SK-N-SH treated with all-trans-retinoic acid at 6 μM for 48 hours (cell line): ENCODE measurements at regions not wholly inside any gene's neighbourhood (a gene's known extent, or its start where the extent isn't known, plus 50 kb on each side); places are given as distances from the start of the nearest gene placed in this dataset.

Experiments
- ARNTL ChIP-seq: fragments of 450-650 bp; formaldehyde crosslinking; IDR thresholded peaks from 2 replicates; pipeline ENCODE4 v1.5.0; 2020; ENCODE audit warnings: low read depth, mild to moderate bottlenecking, moderate library complexity, borderline replicate concordance
- BACH2 ChIP-seq: fragments of 250-450 bp; sonication (Bioruptor Pico); IDR thresholded peaks from 2 replicates; pipeline ENCODE4 v1.9.0; 2021; ENCODE audit warnings: mild to moderate bottlenecking, borderline replicate concordance
- CREB5 ChIP-seq: fragments of 250-450 bp; sonication (Bioruptor Pico); IDR thresholded peaks from 2 replicates; pipeline ENCODE4 v1.5.1; 2020; ENCODE audit warnings: low read depth, mild to moderate bottlenecking, moderate library complexity
- CSDC2 ChIP-seq: fragments of 250-450 bp; sonication (Bioruptor Pico); IDR thresholded peaks from 2 replicates; pipeline ENCODE4 v1.5.0; 2020; ENCODE audit warnings: mild to moderate bottlenecking, moderate library complexity
- RARB ChIP-seq: fragments of 250-450 bp; sonication (Bioruptor Pico); IDR thresholded peaks from 2 replicates; pipeline ENCODE4 v1.8.0; 2021; ENCODE audit warnings: mild to moderate bottlenecking, moderate library complexity
- SNAI2 ChIP-seq: fragments of 250-450 bp; sonication (Bioruptor Pico); IDR thresholded peaks from 2 replicates; pipeline ENCODE4 v1.5.0; 2020; ENCODE audit warnings: mild to moderate bottlenecking, moderate library complexity
- TOX ChIP-seq: fragments of 250-450 bp; sonication (Bioruptor Pico); IDR thresholded peaks from 2 replicates; pipeline ENCODE4 v1.8.0; 2021; ENCODE audit warnings: mild to moderate bottlenecking, moderate library complexity, borderline replicate concordance
- TSHZ2 ChIP-seq: fragments of 250-450 bp; sonication (Bioruptor Pico); IDR thresholded peaks from 2 replicates; pipeline ENCODE4 v1.5.0; 2020; ENCODE audit warnings: mild to moderate bottlenecking, moderate library complexity
- ZC3H10 ChIP-seq: fragments of 250-450 bp; sonication (Bioruptor Pico); IDR thresholded peaks from 2 replicates; pipeline ENCODE4 v1.5.1; 2021; ENCODE audit warnings: mild to moderate bottlenecking, moderate library complexity
- ZFP3 ChIP-seq: fragments of 250-450 bp; sonication (Bioruptor Pico); IDR thresholded peaks from 2 replicates; pipeline ENCODE4 v1.5.0; 2020; ENCODE audit warnings: mild to moderate bottlenecking, moderate library complexity
- ZNF8 ChIP-seq: fragments of 450-650 bp; formaldehyde crosslinking; IDR thresholded peaks from 2 replicates; pipeline ENCODE4 v1.5.0; 2020; ENCODE audit warnings: mild to moderate bottlenecking, moderate library complexity
- TF ChIP-seq, protein P1 (sequence below): fragments of 250-450 bp; sonication (Bioruptor Pico); IDR thresholded peaks from 2 replicates; pipeline ENCODE4 v1.5.1; 2021; ENCODE audit warnings: mild to moderate bottlenecking, moderate library complexity
- TF ChIP-seq, protein P2 (sequence below): fragments of 250-450 bp; sonication (Bioruptor Pico); IDR thresholded peaks from 2 replicates; pipeline ENCODE4 v1.8.0; 2020; ENCODE audit warnings: mild to moderate bottlenecking, moderate library complexity, borderline replicate concordance
- TF ChIP-seq, protein P3 (sequence below): fragments of 250-450 bp; sonication (Bioruptor Pico); IDR thresholded peaks from 2 replicates; pipeline ENCODE4 v1.8.0; 2021; ENCODE audit warnings: low read depth, mild to moderate bottlenecking, moderate library complexity, borderline replicate concordance

DNA sequence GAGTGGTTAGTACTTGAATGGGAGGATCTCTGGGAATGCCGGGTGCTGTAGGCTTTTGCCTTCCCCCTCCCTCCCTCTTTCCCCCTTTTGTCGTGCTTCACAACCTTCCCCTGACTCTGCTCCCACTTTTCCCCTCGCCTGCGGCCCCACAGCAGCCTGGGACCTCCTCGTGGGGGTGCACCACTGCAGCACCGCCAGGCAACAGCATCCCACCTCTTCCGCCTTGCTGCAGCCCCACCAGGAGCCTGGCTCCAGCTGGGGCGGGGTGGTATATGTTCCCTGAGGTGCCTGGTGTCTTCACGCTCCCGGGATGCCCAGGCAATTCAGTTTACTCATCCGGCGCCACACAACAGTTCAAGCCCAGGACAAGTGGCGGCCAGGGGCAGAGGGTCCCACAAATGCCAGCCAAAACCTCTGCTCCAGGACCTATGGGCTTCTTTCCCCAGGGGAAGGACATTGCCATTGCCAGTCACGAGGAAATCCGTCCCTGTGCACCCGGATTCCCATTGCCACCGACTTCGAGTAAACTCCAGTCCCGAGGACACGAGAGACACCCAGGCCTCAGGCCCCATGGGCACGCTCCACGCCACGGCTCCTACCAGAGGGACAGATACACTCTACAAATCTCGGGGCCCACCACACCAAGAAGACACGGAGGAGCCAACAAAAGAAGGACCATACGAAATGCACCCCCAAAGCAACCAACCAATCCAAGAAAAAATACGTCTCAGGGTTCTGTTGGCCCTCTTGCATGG lies 181.7 kb downstream of the ALG10 start:
- TF ChIP-seq SNAI2 (no peak), TOX (CRISPR knock-in tag) (no peak), TSHZ2 (CRISPR knock-in tag) (no peak), ZFP3 (CRISPR knock-in tag) (no peak), BACH2 (no peak), CREB5 (no peak), CSDC2 (no peak), ARNTL (CRISPR knock-in tag) (no peak), RARB (CRISPR knock-in tag) (no peak), ZC3H10 (no peak), ZNF8 (no peak)
- TF ChIP-seq, protein P1, sequence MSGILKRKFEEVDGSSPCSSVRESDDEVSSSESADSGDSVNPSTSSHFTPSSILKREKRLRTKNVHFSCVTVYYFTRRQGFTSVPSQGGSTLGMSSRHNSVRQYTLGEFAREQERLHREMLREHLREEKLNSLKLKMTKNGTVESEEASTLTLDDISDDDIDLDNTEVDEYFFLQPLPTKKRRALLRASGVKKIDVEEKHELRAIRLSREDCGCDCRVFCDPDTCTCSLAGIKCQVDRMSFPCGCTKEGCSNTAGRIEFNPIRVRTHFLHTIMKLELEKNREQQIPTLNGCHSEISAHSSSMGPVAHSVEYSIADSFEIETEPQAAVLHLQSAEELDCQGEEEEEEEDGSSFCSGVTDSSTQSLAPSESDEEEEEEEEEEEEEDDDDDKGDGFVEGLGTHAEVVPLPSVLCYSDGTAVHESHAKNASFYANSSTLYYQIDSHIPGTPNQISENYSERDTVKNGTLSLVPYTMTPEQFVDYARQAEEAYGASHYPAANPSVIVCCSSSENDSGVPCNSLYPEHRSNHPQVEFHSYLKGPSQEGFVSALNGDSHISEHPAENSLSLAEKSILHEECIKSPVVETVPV (CRISPR knock-in tag): no peak
- TF ChIP-seq, protein P2, sequence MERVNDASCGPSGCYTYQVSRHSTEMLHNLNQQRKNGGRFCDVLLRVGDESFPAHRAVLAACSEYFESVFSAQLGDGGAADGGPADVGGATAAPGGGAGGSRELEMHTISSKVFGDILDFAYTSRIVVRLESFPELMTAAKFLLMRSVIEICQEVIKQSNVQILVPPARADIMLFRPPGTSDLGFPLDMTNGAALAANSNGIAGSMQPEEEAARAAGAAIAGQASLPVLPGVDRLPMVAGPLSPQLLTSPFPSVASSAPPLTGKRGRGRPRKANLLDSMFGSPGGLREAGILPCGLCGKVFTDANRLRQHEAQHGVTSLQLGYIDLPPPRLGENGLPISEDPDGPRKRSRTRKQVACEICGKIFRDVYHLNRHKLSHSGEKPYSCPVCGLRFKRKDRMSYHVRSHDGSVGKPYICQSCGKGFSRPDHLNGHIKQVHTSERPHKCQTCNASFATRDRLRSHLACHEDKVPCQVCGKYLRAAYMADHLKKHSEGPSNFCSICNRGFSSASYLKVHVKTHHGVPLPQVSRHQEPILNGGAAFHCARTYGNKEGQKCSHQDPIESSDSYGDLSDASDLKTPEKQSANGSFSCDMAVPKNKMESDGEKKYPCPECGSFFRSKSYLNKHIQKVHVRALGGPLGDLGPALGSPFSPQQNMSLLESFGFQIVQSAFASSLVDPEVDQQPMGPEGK (CRISPR knock-in tag): no peak
- TF ChIP-seq, protein P3, sequence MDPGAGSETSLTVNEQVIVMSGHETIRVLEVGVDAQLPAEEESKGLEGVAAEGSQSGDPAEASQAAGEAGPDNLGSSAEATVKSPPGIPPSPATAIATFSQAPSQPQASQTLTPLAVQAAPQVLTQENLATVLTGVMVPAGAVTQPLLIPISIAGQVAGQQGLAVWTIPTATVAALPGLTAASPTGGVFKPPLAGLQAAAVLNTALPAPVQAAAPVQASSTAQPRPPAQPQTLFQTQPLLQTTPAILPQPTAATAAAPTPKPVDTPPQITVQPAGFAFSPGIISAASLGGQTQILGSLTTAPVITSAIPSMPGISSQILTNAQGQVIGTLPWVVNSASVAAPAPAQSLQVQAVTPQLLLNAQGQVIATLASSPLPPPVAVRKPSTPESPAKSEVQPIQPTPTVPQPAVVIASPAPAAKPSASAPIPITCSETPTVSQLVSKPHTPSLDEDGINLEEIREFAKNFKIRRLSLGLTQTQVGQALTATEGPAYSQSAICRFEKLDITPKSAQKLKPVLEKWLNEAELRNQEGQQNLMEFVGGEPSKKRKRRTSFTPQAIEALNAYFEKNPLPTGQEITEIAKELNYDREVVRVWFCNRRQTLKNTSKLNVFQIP (CRISPR knock-in tag): no peak
